ENCODE measurements at regions not wholly inside any gene's neighbourhood (a gene's known extent, or its start where the extent isn't known, plus 50 kb on each side); places are given as distances from the start of the nearest gene placed in this dataset.

DNA sequence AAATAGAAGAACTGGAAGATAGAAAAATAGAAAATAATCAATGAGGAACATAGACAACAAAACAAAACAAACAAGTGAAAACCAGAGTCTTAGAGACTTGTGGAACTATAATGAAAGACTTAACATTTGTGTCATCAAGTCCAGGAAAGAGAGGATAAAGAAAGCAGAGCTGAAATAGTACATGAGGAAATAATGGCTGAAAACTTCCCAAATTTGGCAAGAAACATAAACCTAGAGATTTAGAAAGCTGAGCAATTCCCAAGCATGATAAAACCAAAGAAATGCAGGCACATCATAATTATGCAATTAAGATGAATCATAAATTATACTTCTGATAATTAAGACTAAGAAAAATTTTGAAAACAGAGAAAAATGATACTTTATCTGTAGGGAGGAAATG lies 614.5 kb downstream of the ETS1 start:
- no peak for ATAC-seq

GRCh38 chr11:127971448-127971847 lies 615.9 kb downstream of the ETS1 start:
- no peak for ATAC-seq
- TF ChIP-seq ZFP30 (CRISPR knock-in tag; IDR thresholded peaks at IDR 0.05) = no peak
- no peak for TF ChIP-seq BACH2 (CRISPR knock-in tag; IDR thresholded peaks at IDR 0.05; ENCODE audit: borderline replicate concordance)
- TF ChIP-seq, protein P1, sequence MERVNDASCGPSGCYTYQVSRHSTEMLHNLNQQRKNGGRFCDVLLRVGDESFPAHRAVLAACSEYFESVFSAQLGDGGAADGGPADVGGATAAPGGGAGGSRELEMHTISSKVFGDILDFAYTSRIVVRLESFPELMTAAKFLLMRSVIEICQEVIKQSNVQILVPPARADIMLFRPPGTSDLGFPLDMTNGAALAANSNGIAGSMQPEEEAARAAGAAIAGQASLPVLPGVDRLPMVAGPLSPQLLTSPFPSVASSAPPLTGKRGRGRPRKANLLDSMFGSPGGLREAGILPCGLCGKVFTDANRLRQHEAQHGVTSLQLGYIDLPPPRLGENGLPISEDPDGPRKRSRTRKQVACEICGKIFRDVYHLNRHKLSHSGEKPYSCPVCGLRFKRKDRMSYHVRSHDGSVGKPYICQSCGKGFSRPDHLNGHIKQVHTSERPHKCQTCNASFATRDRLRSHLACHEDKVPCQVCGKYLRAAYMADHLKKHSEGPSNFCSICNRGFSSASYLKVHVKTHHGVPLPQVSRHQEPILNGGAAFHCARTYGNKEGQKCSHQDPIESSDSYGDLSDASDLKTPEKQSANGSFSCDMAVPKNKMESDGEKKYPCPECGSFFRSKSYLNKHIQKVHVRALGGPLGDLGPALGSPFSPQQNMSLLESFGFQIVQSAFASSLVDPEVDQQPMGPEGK (CRISPR knock-in tag; IDR thresholded peaks at IDR 0.05; ENCODE audit: borderline replicate concordance) = no peak
- no peak for TF ChIP-seq GLIS3 (CRISPR knock-in tag; IDR thresholded peaks at IDR 0.05)
- no peak for TF ChIP-seq ZFP3 (CRISPR knock-in tag; IDR thresholded peaks at IDR 0.05)
- no peak for TF ChIP-seq SNAI2 (CRISPR knock-in tag; IDR thresholded peaks at IDR 0.05)
- TF ChIP-seq, protein P2, sequence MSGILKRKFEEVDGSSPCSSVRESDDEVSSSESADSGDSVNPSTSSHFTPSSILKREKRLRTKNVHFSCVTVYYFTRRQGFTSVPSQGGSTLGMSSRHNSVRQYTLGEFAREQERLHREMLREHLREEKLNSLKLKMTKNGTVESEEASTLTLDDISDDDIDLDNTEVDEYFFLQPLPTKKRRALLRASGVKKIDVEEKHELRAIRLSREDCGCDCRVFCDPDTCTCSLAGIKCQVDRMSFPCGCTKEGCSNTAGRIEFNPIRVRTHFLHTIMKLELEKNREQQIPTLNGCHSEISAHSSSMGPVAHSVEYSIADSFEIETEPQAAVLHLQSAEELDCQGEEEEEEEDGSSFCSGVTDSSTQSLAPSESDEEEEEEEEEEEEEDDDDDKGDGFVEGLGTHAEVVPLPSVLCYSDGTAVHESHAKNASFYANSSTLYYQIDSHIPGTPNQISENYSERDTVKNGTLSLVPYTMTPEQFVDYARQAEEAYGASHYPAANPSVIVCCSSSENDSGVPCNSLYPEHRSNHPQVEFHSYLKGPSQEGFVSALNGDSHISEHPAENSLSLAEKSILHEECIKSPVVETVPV (CRISPR knock-in tag; IDR thresholded peaks at IDR 0.05) = no peak
- TF ChIP-seq ZNF565 (CRISPR knock-in tag; conservative IDR thresholded peaks at IDR 0.05; ENCODE audit: low read depth) = no peak
- TF ChIP-seq ZC3H10 (CRISPR knock-in tag; IDR thresholded peaks at IDR 0.05) = no peak
- TF ChIP-seq CSDC2 (CRISPR knock-in tag; IDR thresholded peaks at IDR 0.05) = no peak
- TF ChIP-seq ZNF8 (CRISPR knock-in tag; IDR thresholded peaks at IDR 0.05) = no peak
- TF ChIP-seq, protein P3, sequence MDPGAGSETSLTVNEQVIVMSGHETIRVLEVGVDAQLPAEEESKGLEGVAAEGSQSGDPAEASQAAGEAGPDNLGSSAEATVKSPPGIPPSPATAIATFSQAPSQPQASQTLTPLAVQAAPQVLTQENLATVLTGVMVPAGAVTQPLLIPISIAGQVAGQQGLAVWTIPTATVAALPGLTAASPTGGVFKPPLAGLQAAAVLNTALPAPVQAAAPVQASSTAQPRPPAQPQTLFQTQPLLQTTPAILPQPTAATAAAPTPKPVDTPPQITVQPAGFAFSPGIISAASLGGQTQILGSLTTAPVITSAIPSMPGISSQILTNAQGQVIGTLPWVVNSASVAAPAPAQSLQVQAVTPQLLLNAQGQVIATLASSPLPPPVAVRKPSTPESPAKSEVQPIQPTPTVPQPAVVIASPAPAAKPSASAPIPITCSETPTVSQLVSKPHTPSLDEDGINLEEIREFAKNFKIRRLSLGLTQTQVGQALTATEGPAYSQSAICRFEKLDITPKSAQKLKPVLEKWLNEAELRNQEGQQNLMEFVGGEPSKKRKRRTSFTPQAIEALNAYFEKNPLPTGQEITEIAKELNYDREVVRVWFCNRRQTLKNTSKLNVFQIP (CRISPR knock-in tag; IDR thresholded peaks at IDR 0.05; ENCODE audit: borderline replicate concordance, low read depth) = no peak
- TF ChIP-seq ISL1 (CRISPR knock-in tag; IDR thresholded peaks at IDR 0.05) = no peak
- TF ChIP-seq ESRRG (CRISPR knock-in tag; IDR thresholded peaks at IDR 0.05) = no peak
- TF ChIP-seq ZNF70 (CRISPR knock-in tag; IDR thresholded peaks at IDR 0.05) = no peak
- TF ChIP-seq TOX (CRISPR knock-in tag; IDR thresholded peaks at IDR 0.05; ENCODE audit: borderline replicate concordance) = no peak
- TF ChIP-seq ARNTL (CRISPR knock-in tag; IDR thresholded peaks at IDR 0.05; ENCODE audit: borderline replicate concordance, low read depth) = no peak
- TF ChIP-seq PPARA (CRISPR knock-in tag; IDR thresholded peaks at IDR 0.05; ENCODE audit: borderline replicate concordance) = no peak
- no peak for TF ChIP-seq RARB (CRISPR knock-in tag; IDR thresholded peaks at IDR 0.05)
- TF ChIP-seq, protein P4, sequence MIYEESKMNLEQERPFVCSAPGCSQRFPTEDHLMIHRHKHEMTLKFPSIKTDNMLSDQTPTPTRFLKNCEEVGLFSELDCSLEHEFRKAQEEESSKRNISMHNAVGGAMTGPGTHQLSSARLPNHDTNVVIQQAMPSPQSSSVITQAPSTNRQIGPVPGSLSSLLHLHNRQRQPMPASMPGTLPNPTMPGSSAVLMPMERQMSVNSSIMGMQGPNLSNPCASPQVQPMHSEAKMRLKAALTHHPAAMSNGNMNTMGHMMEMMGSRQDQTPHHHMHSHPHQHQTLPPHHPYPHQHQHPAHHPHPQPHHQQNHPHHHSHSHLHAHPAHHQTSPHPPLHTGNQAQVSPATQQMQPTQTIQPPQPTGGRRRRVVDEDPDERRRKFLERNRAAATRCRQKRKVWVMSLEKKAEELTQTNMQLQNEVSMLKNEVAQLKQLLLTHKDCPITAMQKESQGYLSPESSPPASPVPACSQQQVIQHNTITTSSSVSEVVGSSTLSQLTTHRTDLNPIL (CRISPR knock-in tag; IDR thresholded peaks at IDR 0.05; ENCODE audit: low read depth) = no peak

More for the DNA sequence above, 614.5 kb downstream of the ETS1 start:
- TF ChIP-seq ZNF8 (CRISPR knock-in tag; IDR thresholded peaks at IDR 0.05) (no peak), TOX (CRISPR knock-in tag; IDR thresholded peaks at IDR 0.05; ENCODE audit: borderline replicate concordance) (no peak)

DNA sequence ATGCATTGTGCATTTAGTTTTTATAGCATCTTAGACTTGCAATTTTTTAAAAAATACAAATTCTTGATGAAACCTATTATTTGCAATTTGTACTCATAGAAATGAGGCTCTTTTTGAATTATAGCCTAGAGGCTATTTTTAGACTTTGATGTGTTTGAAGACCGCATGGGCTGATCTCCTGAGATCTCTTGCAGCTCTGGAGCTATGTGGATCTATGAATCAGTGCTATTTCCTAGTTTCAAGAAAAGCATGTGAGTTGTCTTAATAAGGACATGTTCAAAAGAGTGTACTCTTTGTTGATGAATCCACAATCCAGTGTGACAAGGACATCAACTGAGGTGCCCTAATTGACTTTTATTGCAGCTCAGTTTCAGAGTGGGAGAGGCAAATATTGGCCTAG lies 620.5 kb downstream of the ETS1 start:
- ATAC-seq = no peak

More for the DNA sequence above, 620.5 kb downstream of the ETS1 start:
- TF ChIP-seq ZNF70 (CRISPR knock-in tag; IDR thresholded peaks at IDR 0.05) (no peak), SNAI2 (CRISPR knock-in tag; IDR thresholded peaks at IDR 0.05) (no peak), ISL1 (CRISPR knock-in tag; IDR thresholded peaks at IDR 0.05) (no peak), ESRRG (CRISPR knock-in tag; IDR thresholded peaks at IDR 0.05) (no peak), ZFP3 (CRISPR knock-in tag; IDR thresholded peaks at IDR 0.05) (no peak), ZNF8 (CRISPR knock-in tag; IDR thresholded peaks at IDR 0.05) (no peak), ARNTL (CRISPR knock-in tag; IDR thresholded peaks at IDR 0.05; ENCODE audit: borderline replicate concordance, low read depth) (no peak), PPARA (CRISPR knock-in tag; IDR thresholded peaks at IDR 0.05; ENCODE audit: borderline replicate concordance) (no peak), ZFP30 (CRISPR knock-in tag; IDR thresholded peaks at IDR 0.05) (no peak), ZNF565 (CRISPR knock-in tag; conservative IDR thresholded peaks at IDR 0.05; ENCODE audit: low read depth) (no peak), RARB (CRISPR knock-in tag; IDR thresholded peaks at IDR 0.05) (no peak), TOX (CRISPR knock-in tag; IDR thresholded peaks at IDR 0.05; ENCODE audit: borderline replicate concordance) (no peak)
- TF ChIP-seq, protein P1 (CRISPR knock-in tag; IDR thresholded peaks at IDR 0.05; ENCODE audit: borderline replicate concordance) = no peak
- TF ChIP-seq, protein P4 (CRISPR knock-in tag; IDR thresholded peaks at IDR 0.05; ENCODE audit: low read depth) = no peak
- TF ChIP-seq, protein P2 (CRISPR knock-in tag; IDR thresholded peaks at IDR 0.05) = no peak
